Liver (tissue), 3 donors: ENCODE measurements at regions not wholly inside any gene's neighbourhood (a gene's known extent, or its start where the extent isn't known, plus 50 kb on each side); places are given as distances from the start of the nearest gene placed in this dataset.

ENCODE experiments used
- CTCF ChIP-seq: fragments of 150-350 bp; IDR thresholded peaks from 2 replicates; pipeline ENCODE4 v1.5.1; 2017; ENCODE audit warnings: improper control_type of control experiment, low read depth, low read length; ENCODE audit not compliant: missing input control
- GABPA ChIP-seq, 2 donors: IDR thresholded peaks in 1 of 2; conservative IDR thresholded peaks in 1 of 2; 2 replicates each; pipeline ENCODE4 v1.6.1; 2016; ENCODE audit warnings: antibody characterized with exemption in 2 of 2, mild to moderate bottlenecking in 1 of 2, moderate library complexity in 1 of 2
- YY1 ChIP-seq: IDR thresholded peaks from 2 replicates; pipeline ENCODE4 v1.6.1; 2016; ENCODE audit warnings: antibody characterized with exemption, mild to moderate bottlenecking
- donor health status: healthy.
- donor health status: healthy.

DNA sequence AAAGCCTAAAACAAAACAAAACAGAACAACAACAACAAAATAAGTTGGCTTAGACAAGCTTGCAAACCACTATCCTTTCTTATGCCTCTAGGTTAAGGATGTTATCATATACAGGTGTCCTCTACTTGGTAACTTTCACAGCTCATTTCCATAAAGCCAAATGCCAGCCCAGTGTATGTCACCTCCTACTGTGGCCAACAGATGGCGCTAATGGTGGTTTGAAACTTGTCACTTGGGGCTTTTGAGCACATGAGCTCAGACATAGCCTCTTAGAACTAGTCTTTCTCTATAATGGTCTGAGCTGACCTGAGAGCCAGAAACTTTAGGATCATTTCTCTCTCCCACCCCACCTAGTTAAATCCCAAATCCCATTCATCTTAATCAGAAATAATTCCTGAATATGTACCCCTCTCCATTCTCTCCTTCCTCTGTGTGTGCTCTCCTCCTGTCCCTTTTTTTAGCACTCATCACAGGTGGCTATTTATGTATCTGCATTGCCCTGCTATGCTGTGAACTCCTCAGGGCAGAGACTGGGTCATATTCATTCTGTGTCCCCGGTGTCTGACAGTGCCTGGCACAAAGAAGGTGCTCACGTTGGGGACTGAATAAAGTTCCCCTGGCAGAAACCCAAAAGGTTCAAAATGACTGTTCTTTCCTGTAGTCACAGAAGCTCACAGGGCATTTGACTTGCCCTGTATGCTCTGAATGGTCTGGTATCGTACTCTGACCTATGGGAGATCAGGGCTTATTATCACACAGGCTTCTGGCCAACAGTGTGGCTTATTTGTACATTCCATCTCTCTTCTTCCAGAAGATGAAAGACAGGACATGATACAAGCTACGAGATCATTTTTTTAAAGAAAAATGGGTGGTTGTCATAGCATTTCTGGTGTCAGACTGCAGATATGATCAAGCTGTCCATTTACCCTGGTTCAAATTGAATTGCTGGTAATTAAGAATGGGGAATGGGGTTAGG lies 319.3 kb upstream of the AZI2 start:
- no peak for TF ChIP-seq GABPA (IDR thresholded peaks at IDR 0.05 in 1 of 2, conservative IDR thresholded peaks at IDR 0.05 in 1 of 2)
- TF ChIP-seq CTCF = peak; percentile 82
- TF ChIP-seq YY1 = peak; percentile 14
